ENCODE measurements at regions not wholly inside any gene's neighbourhood (a gene's known extent, or its start where the extent isn't known, plus 50 kb on each side); places are given as distances from the start of the nearest gene placed in this dataset.

- no peak for TF ChIP-seq CTCF (conservative IDR thresholded peaks at IDR 0.05)
- H3K27ac ChIP-seq: no peak overlapping the region
Observed at GRCh38 chr16:52718046-52718445, 171.1 kb upstream of the TOX3 start.

GRCh38 chr16:52713740-52714139 is 166.8 kb upstream of the TOX3 start:
- peak overlapping the region; percentile 20; the same call in 1 of the 2 replicates for H3K27ac ChIP-seq
- no peak for TF ChIP-seq CTCF (conservative IDR thresholded peaks at IDR 0.05)

GRCh38 chr16:52709306-52709705 is 162.4 kb upstream of the TOX3 start:
- no peak for TF ChIP-seq CTCF (conservative IDR thresholded peaks at IDR 0.05)

GRCh38 chr16:52708476-52708875 is 161.5 kb upstream of the TOX3 start:
- H3K27ac ChIP-seq: no peak overlapping the region
- no peak for TF ChIP-seq CTCF (conservative IDR thresholded peaks at IDR 0.05)

More at GRCh38 chr16:52709306-52709705, 162.4 kb upstream of the TOX3 start:
- H3K27ac ChIP-seq: no peak overlapping the region

- TF ChIP-seq CTCF (conservative IDR thresholded peaks at IDR 0.05): no peak
- H3K27ac ChIP-seq: no peak overlapping the region
Observed at GRCh38 chr16:52707676-52708337, 160.9 kb upstream of the TOX3 start.

GRCh38 chr16:52705122-52705521 is 158.2 kb upstream of the TOX3 start:
- no peak for TF ChIP-seq CTCF (conservative IDR thresholded peaks at IDR 0.05)

GRCh38 chr16:52697971-52698370 is 151.0 kb upstream of the TOX3 start:
- no peak overlapping the region for H3K27ac ChIP-seq
- no peak for TF ChIP-seq CTCF (conservative IDR thresholded peaks at IDR 0.05)

More at GRCh38 chr16:52705122-52705521, 158.2 kb upstream of the TOX3 start:
- no peak overlapping the region for H3K27ac ChIP-seq
